GM13976 (cell line): ENCODE measurements at regions not wholly inside any gene's neighbourhood (a gene's known extent, or its start where the extent isn't known, plus 50 kb on each side); places are given as distances from the start of the nearest gene placed in this dataset.

Source experiments
- DNase-seq: peaks from one replicate; pipeline ENCODE4 v3.0.0; 2012; ENCODE audit warnings: low spot score
- in situ Hi-C: fragments of 300-500 bp; cut with MboI; formaldehyde crosslinking; loops from one replicate; pipeline ENCODE4 v1.12.0; 2022; ENCODE audit warnings: low sequenced_read_pairs, mixed read lengths, inconsistent platforms; ENCODE audit not compliant: unreplicated experiment
- TF ChIP-seq, protein P1 (sequence below): IDR thresholded peaks from 2 replicates; pipeline ENCODE4 v1.5.1; 2012; ENCODE audit warnings: borderline replicate concordance, mild to moderate bottlenecking; ENCODE audit not compliant: insufficient read depth; ENCODE audit errors: extremely low read depth, missing control alignments, control extremely low read depth

- TF ChIP-seq, protein P1, sequence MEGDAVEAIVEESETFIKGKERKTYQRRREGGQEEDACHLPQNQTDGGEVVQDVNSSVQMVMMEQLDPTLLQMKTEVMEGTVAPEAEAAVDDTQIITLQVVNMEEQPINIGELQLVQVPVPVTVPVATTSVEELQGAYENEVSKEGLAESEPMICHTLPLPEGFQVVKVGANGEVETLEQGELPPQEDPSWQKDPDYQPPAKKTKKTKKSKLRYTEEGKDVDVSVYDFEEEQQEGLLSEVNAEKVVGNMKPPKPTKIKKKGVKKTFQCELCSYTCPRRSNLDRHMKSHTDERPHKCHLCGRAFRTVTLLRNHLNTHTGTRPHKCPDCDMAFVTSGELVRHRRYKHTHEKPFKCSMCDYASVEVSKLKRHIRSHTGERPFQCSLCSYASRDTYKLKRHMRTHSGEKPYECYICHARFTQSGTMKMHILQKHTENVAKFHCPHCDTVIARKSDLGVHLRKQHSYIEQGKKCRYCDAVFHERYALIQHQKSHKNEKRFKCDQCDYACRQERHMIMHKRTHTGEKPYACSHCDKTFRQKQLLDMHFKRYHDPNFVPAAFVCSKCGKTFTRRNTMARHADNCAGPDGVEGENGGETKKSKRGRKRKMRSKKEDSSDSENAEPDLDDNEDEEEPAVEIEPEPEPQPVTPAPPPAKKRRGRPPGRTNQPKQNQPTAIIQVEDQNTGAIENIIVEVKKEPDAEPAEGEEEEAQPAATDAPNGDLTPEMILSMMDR = no peak
- DNase-seq = no peak
- in situ Hi-C loops = no loop called here
Measured at GRCh38 chr21:16570171-16570570, 840.4 kb downstream of the USP25 start.

DNA sequence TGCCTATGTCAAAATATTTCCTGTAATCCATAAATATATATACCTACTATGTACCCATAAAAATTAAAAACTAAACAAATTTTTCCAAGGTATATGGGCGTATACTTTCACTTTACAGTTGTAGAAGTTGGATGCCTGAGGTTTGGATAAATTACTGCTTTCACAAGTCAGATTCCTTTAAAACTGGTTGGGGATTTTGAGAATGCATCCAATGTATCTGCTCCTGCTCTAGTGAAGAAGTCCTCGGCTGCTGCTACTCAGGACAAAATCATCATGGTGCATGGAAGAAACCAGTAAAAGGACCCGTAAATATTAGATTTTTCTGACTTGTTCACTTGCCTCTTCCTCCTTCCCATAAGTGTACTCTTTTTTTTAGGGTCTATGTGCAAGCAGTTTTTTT is 841.1 kb downstream of the USP25 start:
- TF ChIP-seq, protein P1 = no peak
- in situ Hi-C loops = no loop called here
- DNase-seq = no peak

- TF ChIP-seq, protein P1 = no peak
- no peak for DNase-seq
- in situ Hi-C loops = no loop called here
Measured at GRCh38 chr21:16571594-16571993, 841.8 kb downstream of the USP25 start.

DNA sequence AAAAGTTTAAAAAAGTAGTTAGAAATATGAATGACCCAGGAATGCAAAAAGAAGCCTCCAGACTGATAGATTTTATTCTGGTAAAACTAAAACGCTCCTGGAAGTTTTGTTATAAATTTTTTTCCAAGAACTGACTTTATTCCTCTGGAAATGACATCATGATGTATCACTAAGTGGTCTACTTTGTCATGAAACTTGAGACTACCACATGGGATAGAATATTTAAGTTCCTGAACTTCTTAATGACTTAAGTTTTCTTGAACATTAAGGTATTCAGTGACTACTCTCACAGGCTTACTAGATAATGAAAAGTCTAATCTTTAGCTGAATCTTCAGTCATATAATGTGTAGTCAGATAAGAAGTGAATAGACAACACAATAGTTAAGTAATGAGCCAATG is 842.2 kb downstream of the USP25 start:
- no peak for DNase-seq
- in situ Hi-C loops = no loop called here
- TF ChIP-seq, protein P1 = no peak

DNA sequence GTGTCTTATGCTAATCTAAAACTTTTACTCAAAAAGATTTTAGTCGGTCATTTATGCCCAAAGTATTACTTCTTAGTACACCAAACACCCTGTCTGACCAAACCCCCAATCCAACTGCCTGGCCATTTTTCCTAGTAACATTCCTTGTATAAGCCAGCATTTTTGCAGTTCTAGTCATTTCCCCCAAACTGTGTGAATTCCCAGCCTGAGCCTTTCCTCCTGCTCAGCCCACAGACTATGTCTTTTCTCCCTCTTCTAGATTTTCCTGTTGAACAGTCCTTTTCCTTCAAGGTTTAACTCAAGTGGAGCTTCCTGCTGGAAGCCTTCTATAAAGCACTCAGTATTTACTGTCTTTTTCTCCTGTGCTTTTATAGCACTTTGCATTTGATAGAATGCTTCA is 843.8 kb downstream of the USP25 start:
- in situ Hi-C loops = no loop called here

GRCh38 chr21:16577975-16578374 is 848.2 kb downstream of the USP25 start:
- no peak for DNase-seq
- in situ Hi-C loops = no loop called here
- TF ChIP-seq, protein P1 = no peak

More for the DNA sequence above, 843.8 kb downstream of the USP25 start:
- DNase-seq = no peak
- TF ChIP-seq, protein P1 = no peak

- in situ Hi-C loops = no loop called here
- DNase-seq = no peak
- TF ChIP-seq, protein P1 = no peak
Measured at GRCh38 chr21:16578912-16579311, 849.1 kb downstream of the USP25 start.
